ENCODE measurements at regions not wholly inside any gene's neighbourhood (a gene's known extent, or its start where the extent isn't known, plus 50 kb on each side); places are given as distances from the start of the nearest gene placed in this dataset.

GRCh38 chr3:76212679-76213078 lies 427.3 kb upstream of the ZNF717 start (continued):
- TF ChIP-seq BCLAF1 (IDR thresholded peaks at IDR 0.05) (no peak), EED (IDR thresholded peaks at IDR 0.05; ENCODE audit: low read depth) (0 out of 2 replicates have a peak, but pooled peaks have one; percentile 25), EZH2 (IDR thresholded peaks at IDR 0.05; ENCODE audit: borderline replicate concordance, control insufficient read depth, low read depth, low read length) (no peak)

- ChIA-PET POLR2A (no interaction called here), RAD21 (ENCODE audit: unreplicated experiment) (no interaction called here), SMC1A (ENCODE audit: uncharacterized antibody, unreplicated experiment) (no interaction called here), CTCF (no interaction called here)
- H4K20me1 ChIP-seq (ENCODE audit: control insufficient read depth, insufficient read depth) = no peaks in the 10 kb centered on the region
- no peak overlapping the region for H3K4me2 ChIP-seq (ENCODE audit: control insufficient read depth, insufficient read depth)
- BruUV-seq (replicated peaks) = no TSS peak
- no peaks in the 10 kb centered on the region for H3K79me2 ChIP-seq (ENCODE audit: control insufficient read depth, insufficient read depth, low read length)
- H3K4me1 ChIP-seq (ENCODE audit: control insufficient read depth, insufficient read depth, low read length) = no peaks in the 10 kb centered on the region
- H3K4me3 ChIP-seq = no peak overlapping the region
- H3K27ac ChIP-seq (ENCODE audit: control insufficient read depth, insufficient read depth) = no peak overlapping the region
- ATAC-seq (no peak), FAIRE-seq (no peak), DNase-seq (ENCODE audit: low read depth, low spot score) (no peak)
- TF ChIP-seq ZNF622 (IDR thresholded peaks at IDR 0.05) = no peak
- no peak overlapping the region for H2AFZ ChIP-seq (ENCODE audit: control insufficient read depth, low read depth, low read length)
- H3K9me3 ChIP-seq (replicated peaks; ENCODE audit: control insufficient read depth, insufficient read depth, low read length) = no peaks in the 10 kb centered on the region
- WGBS (ENCODE audit: insufficient coverage, insufficient replicate concordance, low lambda C conversion rate, missing lambda C conversion rate) = 0% methylated on average over 2 of the region's 2 CpGs
- H3K27me3 ChIP-seq (replicated peaks in 1 of 2; ENCODE audit: control insufficient read depth in 2 of 2, insufficient read depth in 2 of 2, low read length in 1 of 2) = no peaks in the 10 kb centered on the region
- intact Hi-C loops (cut with micrococcal nuclease; ENCODE audit: unreplicated experiment) (no loop called here), in situ Hi-C loops (cut with MboI) (no loop called here)
- no peak overlapping the region for H3K9ac ChIP-seq (ENCODE audit: control insufficient read depth, insufficient read depth, low read length)
- H3K36me3 ChIP-seq (ENCODE audit: control insufficient read depth in 2 of 2, insufficient read depth in 2 of 2, low read length in 1 of 2) = no peaks in the 10 kb centered on the region
These were observed 436.9 kb upstream of the ZNF717 start for GRCh38 chr3:76222201-76222600.
